ENCODE measurements at regions not wholly inside any gene's neighbourhood (a gene's known extent, or its start where the extent isn't known, plus 50 kb on each side); places are given as distances from the start of the nearest gene placed in this dataset.

GRCh38 chr18:68234676-68235075, 480.2 kb downstream of the TMX3 start:
- TF ChIP-seq, protein P1, sequence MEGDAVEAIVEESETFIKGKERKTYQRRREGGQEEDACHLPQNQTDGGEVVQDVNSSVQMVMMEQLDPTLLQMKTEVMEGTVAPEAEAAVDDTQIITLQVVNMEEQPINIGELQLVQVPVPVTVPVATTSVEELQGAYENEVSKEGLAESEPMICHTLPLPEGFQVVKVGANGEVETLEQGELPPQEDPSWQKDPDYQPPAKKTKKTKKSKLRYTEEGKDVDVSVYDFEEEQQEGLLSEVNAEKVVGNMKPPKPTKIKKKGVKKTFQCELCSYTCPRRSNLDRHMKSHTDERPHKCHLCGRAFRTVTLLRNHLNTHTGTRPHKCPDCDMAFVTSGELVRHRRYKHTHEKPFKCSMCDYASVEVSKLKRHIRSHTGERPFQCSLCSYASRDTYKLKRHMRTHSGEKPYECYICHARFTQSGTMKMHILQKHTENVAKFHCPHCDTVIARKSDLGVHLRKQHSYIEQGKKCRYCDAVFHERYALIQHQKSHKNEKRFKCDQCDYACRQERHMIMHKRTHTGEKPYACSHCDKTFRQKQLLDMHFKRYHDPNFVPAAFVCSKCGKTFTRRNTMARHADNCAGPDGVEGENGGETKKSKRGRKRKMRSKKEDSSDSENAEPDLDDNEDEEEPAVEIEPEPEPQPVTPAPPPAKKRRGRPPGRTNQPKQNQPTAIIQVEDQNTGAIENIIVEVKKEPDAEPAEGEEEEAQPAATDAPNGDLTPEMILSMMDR (IDR thresholded peaks at IDR 0.05; ENCODE audit: low read depth, low read length), result no peak
- TF ChIP-seq POLR2A (IDR thresholded peaks at IDR 0.05; ENCODE audit: extremely low read depth, insufficient read length), result no peak
- TF ChIP-seq, protein P2, sequence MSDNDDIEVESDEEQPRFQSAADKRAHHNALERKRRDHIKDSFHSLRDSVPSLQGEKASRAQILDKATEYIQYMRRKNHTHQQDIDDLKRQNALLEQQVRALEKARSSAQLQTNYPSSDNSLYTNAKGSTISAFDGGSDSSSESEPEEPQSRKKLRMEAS (IDR thresholded peaks at IDR 0.05; ENCODE audit: low read depth, low read length), result no peak
- TF ChIP-seq MYC (IDR thresholded peaks at IDR 0.05; ENCODE audit: low read depth, low read length), result no peak
